ENCODE measurements at regions not wholly inside any gene's neighbourhood (a gene's known extent, or its start where the extent isn't known, plus 50 kb on each side); places are given as distances from the start of the nearest gene placed in this dataset.

DNA sequence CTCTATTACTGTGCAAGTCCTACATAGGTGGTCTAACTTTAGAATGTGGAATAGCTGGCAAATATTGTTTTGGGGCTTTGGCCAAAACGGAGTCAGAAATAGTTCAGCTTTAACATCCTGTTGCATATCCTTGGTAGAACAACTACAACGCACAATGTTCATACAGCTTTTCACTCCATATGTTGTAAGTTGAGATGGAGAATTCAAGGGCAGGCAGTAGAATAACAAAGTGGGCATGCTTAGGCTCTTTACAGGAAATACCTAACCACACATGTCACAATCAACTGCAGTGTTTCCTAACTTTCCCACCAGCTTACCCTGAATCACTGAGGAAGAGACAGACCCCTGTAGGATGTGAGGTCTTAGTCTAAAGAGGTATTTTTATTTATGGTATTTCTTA, 122.3 kb downstream of the PPP1R3A start:
- TF ChIP-seq CTCF (conservative IDR thresholded peaks at IDR 0.05; ENCODE audit: low read length) (no peak), EZH2phosphoT487 (IDR thresholded peaks at IDR 0.05; ENCODE audit: borderline replicate concordance, low read depth, low read length) (no peak)

Measured in OCI-LY7 (cell line).